Activated CD8-positive, alpha-beta memory T cell treated with anti-CD3 and anti-CD28 coated beads, Interleukin-2, amount 50 U/mL, for 24 hours (primary cell): ENCODE measurements at regions not wholly inside any gene's neighbourhood (a gene's known extent, or its start where the extent isn't known, plus 50 kb on each side); places are given as distances from the start of the nearest gene placed in this dataset.

Experiments
- DNase-seq: peaks from one replicate; pipeline ENCODE4 v3.0.0-alpha.2; 2020; ENCODE audit errors: extremely low read depth

- no peak for DNase-seq
Observed at GRCh38 chr14:101004176-101004575, 100.7 kb upstream of the RTL1 start.

GRCh38 chr14:101004954-101005353 lies 101.4 kb upstream of the RTL1 start:
- no peak for DNase-seq

- no peak for DNase-seq
Observed at GRCh38 chr14:101005447-101005846, 101.9 kb upstream of the RTL1 start.

- no peak for DNase-seq
Observed at GRCh38 chr14:101006008-101006407, 102.5 kb upstream of the RTL1 start.

- no peak for DNase-seq
Observed at GRCh38 chr14:101007004-101007614, 103.6 kb upstream of the RTL1 start.

GRCh38 chr14:101007765-101008164 lies 104.2 kb upstream of the RTL1 start:
- no peak for DNase-seq

- no peak for DNase-seq
Observed at GRCh38 chr14:101008196-101008595, 104.7 kb upstream of the RTL1 start.

- no peak for DNase-seq
Observed at GRCh38 chr14:101008631-101009336, 105.3 kb upstream of the RTL1 start.

GRCh38 chr14:101009531-101009930 lies 106.0 kb upstream of the RTL1 start:
- DNase-seq = no peak

GRCh38 chr14:101010293-101010692 lies 106.8 kb upstream of the RTL1 start:
- DNase-seq = no peak

- DNase-seq = no peak
Observed at GRCh38 chr14:101010835-101011234, 107.3 kb upstream of the RTL1 start.

- DNase-seq = no peak
Observed at GRCh38 chr14:101017209-101017608, 113.7 kb upstream of the RTL1 start.

- DNase-seq = no peak
Observed at GRCh38 chr14:101017806-101018560, 114.5 kb upstream of the RTL1 start.

- DNase-seq = no peak
Observed at GRCh38 chr14:101018561-101019290, 115.2 kb upstream of the RTL1 start.

- DNase-seq = no peak
Observed at GRCh38 chr14:101019541-101019940, 116.0 kb upstream of the RTL1 start.

- no peak for DNase-seq
Observed at GRCh38 chr14:101019990-101020710, 116.6 kb upstream of the RTL1 start.

GRCh38 chr14:101020834-101021370 lies 117.4 kb upstream of the RTL1 start:
- no peak for DNase-seq

- DNase-seq = no peak
Observed at GRCh38 chr14:101022121-101022520, 118.6 kb upstream of the RTL1 start.

GRCh38 chr14:101022916-101023435 lies 119.5 kb upstream of the RTL1 start:
- no peak for DNase-seq

GRCh38 chr14:101024686-101025085 lies 121.2 kb upstream of the RTL1 start:
- DNase-seq = no peak

GRCh38 chr14:101025131-101025530 lies 121.6 kb upstream of the RTL1 start:
- DNase-seq = no peak
